ENCODE measurements at regions not wholly inside any gene's neighbourhood (a gene's known extent, or its start where the extent isn't known, plus 50 kb on each side); places are given as distances from the start of the nearest gene placed in this dataset.
"Not testable (repeated sequence)": the region's sequence is repeated elsewhere in the genome, so short reads cannot be mapped to it uniquely, and the experiment has no call there.

- no peak for DNase-seq (ENCODE audit: low read depth)
Observed at GRCh38 chr5:67878933-67879332, 336.6 kb upstream of the PIK3R1 start.

- no peak for DNase-seq (ENCODE audit: low read depth)
Observed at GRCh38 chr5:67876371-67876770, 339.2 kb upstream of the PIK3R1 start.

GRCh38 chr5:67875601-67876000 is 340.0 kb upstream of the PIK3R1 start:
- DNase-seq (ENCODE audit: low read depth) = no peak

GRCh38 chr5:67873935-67874334 is 341.6 kb upstream of the PIK3R1 start:
- no peak for DNase-seq (ENCODE audit: low read depth)

GRCh38 chr5:67870662-67871061 is 344.9 kb upstream of the PIK3R1 start:
- no peak for DNase-seq (ENCODE audit: low read depth)

- DNase-seq (ENCODE audit: low read depth) = not testable (repeated sequence)
Observed at GRCh38 chr5:67864335-67864734, 351.2 kb upstream of the PIK3R1 start.

- DNase-seq (ENCODE audit: low read depth) = no peak
Observed at GRCh38 chr5:67858471-67859031, 357.0 kb upstream of the PIK3R1 start.

GRCh38 chr5:67857502-67857901 is 358.1 kb upstream of the PIK3R1 start:
- DNase-seq (ENCODE audit: low read depth) = no peak

- no peak for DNase-seq (ENCODE audit: low read depth)
Observed at GRCh38 chr5:67855523-67855922, 360.0 kb upstream of the PIK3R1 start.

GRCh38 chr5:67850906-67851305 is 364.6 kb upstream of the PIK3R1 start:
- not testable (repeated sequence) for DNase-seq (ENCODE audit: low read depth)

GRCh38 chr5:67844924-67845323 is 370.6 kb upstream of the PIK3R1 start:
- DNase-seq (ENCODE audit: low read depth) = no peak

- no peak for DNase-seq (ENCODE audit: low read depth)
Observed at GRCh38 chr5:67842806-67843205, 372.8 kb upstream of the PIK3R1 start.

- DNase-seq (ENCODE audit: low read depth) = not testable (repeated sequence)
Observed at GRCh38 chr5:67837225-67837624, 378.3 kb upstream of the PIK3R1 start.

- DNase-seq (ENCODE audit: low read depth) = not testable (repeated sequence)
Observed at GRCh38 chr5:67836496-67836895, 379.1 kb upstream of the PIK3R1 start.

GRCh38 chr5:67831048-67831447 is 384.5 kb upstream of the PIK3R1 start:
- DNase-seq (ENCODE audit: low read depth) = no peak

GRCh38 chr5:67827541-67827940 is 388.0 kb upstream of the PIK3R1 start:
- DNase-seq (ENCODE audit: low read depth) = no peak

- no peak for DNase-seq (ENCODE audit: low read depth)
Observed at GRCh38 chr5:67824852-67825251, 390.7 kb upstream of the PIK3R1 start.

- DNase-seq (ENCODE audit: low read depth) = no peak
Observed at GRCh38 chr5:67817652-67818051, 397.9 kb upstream of the PIK3R1 start.

GRCh38 chr5:67816456-67816855 is 399.1 kb upstream of the PIK3R1 start:
- no peak for DNase-seq (ENCODE audit: low read depth)

- no peak for DNase-seq (ENCODE audit: low read depth)
Observed at GRCh38 chr5:67815455-67816391, 399.8 kb upstream of the PIK3R1 start.

GRCh38 chr5:67814569-67815311 is 400.8 kb upstream of the PIK3R1 start:
- DNase-seq (ENCODE audit: low read depth) = no peak

- DNase-seq (ENCODE audit: low read depth) = no peak
Observed at GRCh38 chr5:67813877-67814539, 401.5 kb upstream of the PIK3R1 start.
